Loucy (cell line): ENCODE measurements at regions not wholly inside any gene's neighbourhood (a gene's known extent, or its start where the extent isn't known, plus 50 kb on each side); places are given as distances from the start of the nearest gene placed in this dataset.

ENCODE experiments used
- H2AFZ ChIP-seq: fragments of 200-600 bp; sonication (generic); 2 replicates; pipeline ENCODE4 v1.6.0; 2016; ENCODE audit warnings: antibody characterized with exemption, mild to moderate bottlenecking, low read length, moderate library complexity
- H3F3A ChIP-seq: fragments of 200-600 bp; 2 replicates; pipeline ENCODE4 v1.6.0; 2016; ENCODE audit warnings: antibody characterized with exemption, low read depth, mild to moderate bottlenecking
- H3K27me3 ChIP-seq: fragments of 200-600 bp; sonication (generic); 2 replicates; pipeline ENCODE4 v1.6.1; 2014; ENCODE audit warnings: low read length, mild to moderate bottlenecking; ENCODE audit not compliant: insufficient read depth, poor library complexity, severe bottlenecking
- H3K36me3 ChIP-seq: fragments of 200-600 bp; sonication (generic); 2 replicates; pipeline ENCODE4 v1.6.1; 2016; ENCODE audit warnings: low read length; ENCODE audit not compliant: insufficient read depth
- H3K4me1 ChIP-seq: fragments of 200-600 bp; sonication (generic); 2 replicates; pipeline ENCODE4 v1.5.1; 2014; ENCODE audit warnings: low read length, mild to moderate bottlenecking; ENCODE audit not compliant: insufficient read depth, poor library complexity, severe bottlenecking
- H3K4me2 ChIP-seq: fragments of 200-600 bp; sonication (generic); 2 replicates; pipeline ENCODE4 v1.6.0; 2014; ENCODE audit warnings: antibody characterized with exemption, low read length, low read depth, mild to moderate bottlenecking; ENCODE audit not compliant: poor library complexity, severe bottlenecking
- H3K4me3 ChIP-seq: fragments of 200-600 bp; sonication (generic); 2 replicates; pipeline ENCODE4 v1.5.1; 2014; ENCODE audit warnings: low read length, mild to moderate bottlenecking, mixed read lengths; ENCODE audit not compliant: poor library complexity, severe bottlenecking
- H3K79me2 ChIP-seq: fragments of 200-600 bp; sonication (generic); 2 replicates; pipeline ENCODE4 v1.6.1; 2014; ENCODE audit warnings: low read length; ENCODE audit not compliant: insufficient read depth
- H3K9ac ChIP-seq: fragments of 200-600 bp; sonication (generic); 2 replicates; pipeline ENCODE4 v1.6.0; 2014; ENCODE audit warnings: mild to moderate bottlenecking, low read depth, low read length, moderate library complexity; ENCODE audit not compliant: poor library complexity, severe bottlenecking
- H3K9me2 ChIP-seq: fragments of 200-600 bp; sonication (generic); replicated peaks from 2 replicates; pipeline ENCODE4 v1.6.1; 2016; ENCODE audit warnings: low read depth, low read length, mixed read lengths
- H3K9me3 ChIP-seq: fragments of 200-600 bp; sonication (generic); 2 replicates; pipeline ENCODE4 v1.6.1; 2014; ENCODE audit warnings: mild to moderate bottlenecking, antibody characterized with exemption, low read length, low read depth; ENCODE audit not compliant: insufficient read depth
- H4K20me1 ChIP-seq: fragments of 200-600 bp; sonication (generic); 2 replicates; pipeline ENCODE4 v1.6.0; 2014; ENCODE audit warnings: antibody characterized with exemption, low read length, mild to moderate bottlenecking; ENCODE audit not compliant: insufficient read depth, poor library complexity, severe bottlenecking
- EZH2phosphoT487 ChIP-seq: fragments of 200-600 bp; IDR thresholded peaks from 2 replicates; pipeline ENCODE4 v1.6.1; 2018; ENCODE audit warnings: antibody characterized with exemption, mild to moderate bottlenecking, moderate library complexity, borderline replicate concordance
- TF ChIP-seq, protein P1 (sequence below): fragments of 200-600 bp; sonication (generic); conservative IDR thresholded peaks from 2 replicates; pipeline ENCODE4 v1.5.1; 2014; ENCODE audit warnings: mild to moderate bottlenecking, antibody characterized with exemption, low read length

GRCh38 chr1:234718496-234719453 lies 108.8 kb upstream of the IRF2BP2 start:
- no peaks in the 10 kb centered on the region for H3K79me2 ChIP-seq
- H3K27me3 ChIP-seq: no peaks in the 10 kb centered on the region
- peaks cover 8% of the 10 kb centered on the region; the same call in 1 of the 2 replicates for H3F3A ChIP-seq
- H2AFZ ChIP-seq: peak overlapping the region; percentile 21; the same call in 1 of the 2 replicates
- no peaks in the 10 kb centered on the region for H3K9me3 ChIP-seq
- no peaks in the 10 kb centered on the region for H4K20me1 ChIP-seq
- H3K4me3 ChIP-seq: no peak overlapping the region
- H3K9ac ChIP-seq: peak overlapping the region; percentile 23
- no peak overlapping the region for H3K4me2 ChIP-seq
- peaks cover 78% of the 10 kb centered on the region for H3K4me1 ChIP-seq
- TF ChIP-seq, protein P1, sequence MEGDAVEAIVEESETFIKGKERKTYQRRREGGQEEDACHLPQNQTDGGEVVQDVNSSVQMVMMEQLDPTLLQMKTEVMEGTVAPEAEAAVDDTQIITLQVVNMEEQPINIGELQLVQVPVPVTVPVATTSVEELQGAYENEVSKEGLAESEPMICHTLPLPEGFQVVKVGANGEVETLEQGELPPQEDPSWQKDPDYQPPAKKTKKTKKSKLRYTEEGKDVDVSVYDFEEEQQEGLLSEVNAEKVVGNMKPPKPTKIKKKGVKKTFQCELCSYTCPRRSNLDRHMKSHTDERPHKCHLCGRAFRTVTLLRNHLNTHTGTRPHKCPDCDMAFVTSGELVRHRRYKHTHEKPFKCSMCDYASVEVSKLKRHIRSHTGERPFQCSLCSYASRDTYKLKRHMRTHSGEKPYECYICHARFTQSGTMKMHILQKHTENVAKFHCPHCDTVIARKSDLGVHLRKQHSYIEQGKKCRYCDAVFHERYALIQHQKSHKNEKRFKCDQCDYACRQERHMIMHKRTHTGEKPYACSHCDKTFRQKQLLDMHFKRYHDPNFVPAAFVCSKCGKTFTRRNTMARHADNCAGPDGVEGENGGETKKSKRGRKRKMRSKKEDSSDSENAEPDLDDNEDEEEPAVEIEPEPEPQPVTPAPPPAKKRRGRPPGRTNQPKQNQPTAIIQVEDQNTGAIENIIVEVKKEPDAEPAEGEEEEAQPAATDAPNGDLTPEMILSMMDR: no peak
- no peak for TF ChIP-seq EZH2phosphoT487
- H3K36me3 ChIP-seq: no peaks in the 10 kb centered on the region
- H3K9me2 ChIP-seq: no peaks in the 10 kb centered on the region

DNA sequence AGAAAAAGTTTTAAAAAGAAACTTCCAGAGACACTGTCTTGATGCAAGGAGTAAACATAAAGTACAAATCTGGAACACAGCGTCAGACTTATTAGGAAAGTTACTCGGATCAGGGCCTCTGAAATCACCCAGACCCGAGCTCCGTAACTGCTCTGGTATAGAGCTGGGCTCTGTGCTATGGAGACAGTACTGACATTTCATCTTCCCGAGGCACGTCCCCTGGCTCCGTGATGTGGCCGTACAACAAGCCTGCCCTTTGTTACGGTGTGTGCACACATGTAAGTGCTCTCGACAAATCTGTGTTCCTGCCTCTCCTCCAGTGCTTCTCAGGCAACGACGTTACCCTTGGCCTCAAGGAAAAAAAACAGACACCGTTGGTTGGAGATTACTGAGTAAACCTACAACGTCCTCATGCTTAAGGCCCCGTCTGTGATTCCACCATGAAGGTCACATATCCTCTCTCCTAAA lies 107.0 kb upstream of the IRF2BP2 start:
- TF ChIP-seq EZH2phosphoT487: no peak
- TF ChIP-seq, protein P1: no peak
- H3K4me1 ChIP-seq: peaks cover 64% of the 10 kb centered on the region
- H3K9me3 ChIP-seq: no peaks in the 10 kb centered on the region
- H3K4me2 ChIP-seq: no peak overlapping the region
- H3K4me3 ChIP-seq: no peak overlapping the region
- H2AFZ ChIP-seq: no peak overlapping the region
- no peaks in the 10 kb centered on the region for H4K20me1 ChIP-seq
- H3F3A ChIP-seq: no peaks in the 10 kb centered on the region
- no peaks in the 10 kb centered on the region for H3K36me3 ChIP-seq
- no peak overlapping the region for H3K9ac ChIP-seq
- H3K9me2 ChIP-seq: no peaks in the 10 kb centered on the region
- H3K27me3 ChIP-seq: no peaks in the 10 kb centered on the region
- H3K79me2 ChIP-seq: no peaks in the 10 kb centered on the region

GRCh38 chr1:234715252-234716014 lies 105.5 kb upstream of the IRF2BP2 start:
- H3K9ac ChIP-seq: no peak overlapping the region
- no peaks in the 10 kb centered on the region for H3K27me3 ChIP-seq
- no peak overlapping the region for H3K4me2 ChIP-seq
- H3K36me3 ChIP-seq: no peaks in the 10 kb centered on the region
- H4K20me1 ChIP-seq: no peaks in the 10 kb centered on the region
- H3K4me3 ChIP-seq: no peak overlapping the region
- no peaks in the 10 kb centered on the region for H3K9me2 ChIP-seq
- H3F3A ChIP-seq: no peaks in the 10 kb centered on the region
- peaks cover 51% of the 10 kb centered on the region for H3K4me1 ChIP-seq
- H3K9me3 ChIP-seq: no peaks in the 10 kb centered on the region
- no peaks in the 10 kb centered on the region for H3K79me2 ChIP-seq
- peak overlapping the region; percentile 17 for H2AFZ ChIP-seq
- TF ChIP-seq, protein P1: no peak
- TF ChIP-seq EZH2phosphoT487: no peak
